Caco-2 (cell line): ENCODE measurements at regions not wholly inside any gene's neighbourhood (a gene's known extent, or its start where the extent isn't known, plus 50 kb on each side); places are given as distances from the start of the nearest gene placed in this dataset.

Source experiments
- BruUV-seq: library from RNA; stranded (reverse); fragments of 400-500 nt; replicated peaks from 2 replicates; lab custom pipeline; 2021; lab: Mats Ljungman, UMichigan
- CTCF ChIA-PET: fragments of 300-600 bp; sonication (Branson Sonifier 250); formaldehyde crosslinking; loops from one replicate; lab custom pipeline; 2022; ENCODE audit warnings: antibody characterized with exemption; lab: Charles Lee
- POLR2A ChIA-PET: fragments of 300-600 bp; sonication (Branson Sonifier 250); formaldehyde crosslinking; loops from one replicate; lab custom pipeline; 2022; ENCODE audit warnings: antibody characterized with exemption; lab: Charles Lee
- DNase-seq, 2 experiments: peaks; one replicate each; pipeline versions ENCODE4 v3.0.0 to v3.0.0-alpha.2; 2020 to 2022
- H3K27me3 ChIP-seq: replicated peaks from 2 replicates; pipeline ENCODE4 v1.6.0; 2011; ENCODE audit warnings: low read length; ENCODE audit not compliant: control insufficient read depth, insufficient read depth
- H3K36me3 ChIP-seq: 2 replicates; pipeline ENCODE4 v1.5.1; 2011; ENCODE audit warnings: low read length; ENCODE audit not compliant: control insufficient read depth, insufficient read depth
- H3K4me1 ChIP-seq: fragments of 250-450 bp; sonication (Bioruptor Pico); 2 replicates; pipeline ENCODE4 v1.5.1; 2020; ENCODE audit warnings: mild to moderate bottlenecking
- H3K4me3 ChIP-seq: 2 replicates; pipeline ENCODE4 v1.5.1; 2011; ENCODE audit warnings: low read depth, mild to moderate bottlenecking, control low read depth, low read length
- H3K9me3 ChIP-seq: fragments of 250-450 bp; sonication (Bioruptor Pico); 2 replicates; pipeline ENCODE4 v1.5.1; 2020; ENCODE audit warnings: mild to moderate bottlenecking, moderate library complexity
- H3K27ac Mint-ChIP-seq: one replicate; pipeline ENCODE4 v1.8.0; 2022; ENCODE audit warnings: mixed read lengths; ENCODE audit not compliant: unreplicated experiment
- H3K27me3 Mint-ChIP-seq: one replicate; pipeline ENCODE4 v1.8.0; 2022; ENCODE audit warnings: mixed read lengths; ENCODE audit not compliant: insufficient read depth, unreplicated experiment
- H3K36me3 Mint-ChIP-seq: one replicate; pipeline ENCODE4 v1.8.0; 2022; ENCODE audit warnings: mild to moderate bottlenecking, mixed read lengths; ENCODE audit not compliant: insufficient read depth, unreplicated experiment
- H3K4me1 Mint-ChIP-seq: one replicate; pipeline ENCODE4 v1.8.0; 2022; ENCODE audit warnings: low read depth, mixed read lengths; ENCODE audit not compliant: unreplicated experiment
- H3K4me3 Mint-ChIP-seq: one replicate; pipeline ENCODE4 v1.8.0; 2022; ENCODE audit warnings: mild to moderate bottlenecking, moderate library complexity, mixed read lengths; ENCODE audit not compliant: unreplicated experiment
- H3K9me3 Mint-ChIP-seq: one replicate; pipeline ENCODE4 v1.8.0; 2022; ENCODE audit warnings: mixed read lengths; ENCODE audit not compliant: unreplicated experiment
- intact Hi-C: fragments of 100-400 bp; cut with micrococcal nuclease; formaldehyde crosslinking; loops from one replicate; pipeline ENCODE4 v1.10.0; 2022; ENCODE audit not compliant: unreplicated experiment
- TF ChIP-seq, protein P1 (sequence below), 2 experiments: fragments of 200-600 bp in 1 of 2; IDR thresholded peaks; 1 replicate in 1 of 2; 2 replicates in 1 of 2; pipeline versions ENCODE4 v1.5.1 to v1.8.0; 2011 to 2022; ENCODE audit warnings: antibody characterized with exemption in 1 of 2, control low read depth in 1 of 2, inconsistent platforms in 1 of 2, low read depth in 1 of 2, low read length in 1 of 2, mild to moderate bottlenecking in 1 of 2, moderate library complexity in 1 of 2; ENCODE audit not compliant: insufficient read depth in 1 of 2, severe bottlenecking in 1 of 2, unreplicated experiment in 1 of 2

- ChIA-PET POLR2A (no interaction called here), CTCF (no interaction called here)
- Histone ChIP-seq H3K9me3 (no peaks in the 10 kb centered on the region), H3K4me3 (no peak overlapping the region), H3K36me3 (no peaks in the 10 kb centered on the region), H3K27me3 (no peaks in the 10 kb centered on the region), H3K4me1 (peaks cover 41% of the 10 kb centered on the region)
- Mint-ChIP-seq H3K4me1 (peaks cover 13% of the 10 kb centered on the region), H3K36me3 (no peaks in the 10 kb centered on the region), H3K27ac (no peak overlapping the region), H3K9me3 (no peaks in the 10 kb centered on the region), H3K27me3 (no peaks in the 10 kb centered on the region), H3K4me3 (no peak overlapping the region)
- intact Hi-C loops, result no loop called here
- TF ChIP-seq, protein P1, sequence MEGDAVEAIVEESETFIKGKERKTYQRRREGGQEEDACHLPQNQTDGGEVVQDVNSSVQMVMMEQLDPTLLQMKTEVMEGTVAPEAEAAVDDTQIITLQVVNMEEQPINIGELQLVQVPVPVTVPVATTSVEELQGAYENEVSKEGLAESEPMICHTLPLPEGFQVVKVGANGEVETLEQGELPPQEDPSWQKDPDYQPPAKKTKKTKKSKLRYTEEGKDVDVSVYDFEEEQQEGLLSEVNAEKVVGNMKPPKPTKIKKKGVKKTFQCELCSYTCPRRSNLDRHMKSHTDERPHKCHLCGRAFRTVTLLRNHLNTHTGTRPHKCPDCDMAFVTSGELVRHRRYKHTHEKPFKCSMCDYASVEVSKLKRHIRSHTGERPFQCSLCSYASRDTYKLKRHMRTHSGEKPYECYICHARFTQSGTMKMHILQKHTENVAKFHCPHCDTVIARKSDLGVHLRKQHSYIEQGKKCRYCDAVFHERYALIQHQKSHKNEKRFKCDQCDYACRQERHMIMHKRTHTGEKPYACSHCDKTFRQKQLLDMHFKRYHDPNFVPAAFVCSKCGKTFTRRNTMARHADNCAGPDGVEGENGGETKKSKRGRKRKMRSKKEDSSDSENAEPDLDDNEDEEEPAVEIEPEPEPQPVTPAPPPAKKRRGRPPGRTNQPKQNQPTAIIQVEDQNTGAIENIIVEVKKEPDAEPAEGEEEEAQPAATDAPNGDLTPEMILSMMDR (IDR thresholded peaks at IDR 0.05; ENCODE audit: insufficient read depth in 1 of 2, low read depth in 1 of 2, low read length in 1 of 2, severe bottlenecking in 1 of 2, unreplicated experiment in 1 of 2), result no peak
- no peak for DNase-seq
- BruUV-seq, result no TSS peak
Observed at GRCh38 chr5:39523821-39524220, 99.0 kb upstream of the DAB2 start.

DNA sequence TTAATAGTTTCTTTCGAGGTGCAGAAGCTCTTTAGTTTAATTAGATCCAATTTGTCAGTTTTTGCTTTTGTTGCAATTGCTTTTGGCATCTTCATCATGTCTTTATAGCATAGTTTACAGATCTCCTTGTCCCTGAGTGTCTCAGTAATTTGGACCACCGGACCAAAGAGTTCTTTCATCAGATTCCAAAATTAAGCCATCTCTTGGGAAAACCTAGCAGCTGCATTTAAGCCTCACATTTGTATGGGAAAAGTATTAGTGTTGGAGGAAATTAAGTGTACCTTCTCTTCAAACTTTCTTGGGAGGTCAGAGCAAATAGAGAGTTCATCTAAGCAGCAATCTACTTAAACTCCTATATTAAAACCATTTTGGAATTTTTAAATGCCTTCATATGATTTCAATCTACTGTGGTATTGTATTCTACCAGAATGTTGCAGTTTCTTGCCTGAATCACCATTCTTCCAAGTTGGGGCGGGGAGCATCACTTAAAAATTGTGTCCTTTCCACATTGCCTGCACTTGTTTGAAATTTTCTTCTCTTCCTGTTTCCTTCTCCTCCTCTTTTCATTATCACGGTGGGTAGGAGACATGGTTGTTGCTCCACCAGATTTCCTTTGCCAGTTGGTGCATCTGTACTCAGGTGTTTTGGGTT, 97.3 kb upstream of the DAB2 start:
- no peak overlapping the region for H3K27ac Mint-ChIP-seq
- H3K36me3 Mint-ChIP-seq, result no peaks in the 10 kb centered on the region
- H3K9me3 Mint-ChIP-seq, result no peaks in the 10 kb centered on the region
- TF ChIP-seq, protein P1 (IDR thresholded peaks at IDR 0.05; ENCODE audit: insufficient read depth in 1 of 2, low read depth in 1 of 2, low read length in 1 of 2, severe bottlenecking in 1 of 2, unreplicated experiment in 1 of 2), result no peak
- H3K27me3 Mint-ChIP-seq, result no peaks in the 10 kb centered on the region
- Histone ChIP-seq H3K36me3 (no peaks in the 10 kb centered on the region), H3K4me1 (peaks cover 46% of the 10 kb centered on the region), H3K27me3 (no peaks in the 10 kb centered on the region), H3K9me3 (no peaks in the 10 kb centered on the region), H3K4me3 (no peak overlapping the region)
- POLR2A ChIA-PET, result no interaction called here
- H3K4me3 Mint-ChIP-seq, result no peak overlapping the region
- CTCF ChIA-PET, result no interaction called here
- BruUV-seq, result no TSS peak
- DNase-seq, result no peak
- H3K4me1 Mint-ChIP-seq, result peaks cover 12% of the 10 kb centered on the region
- intact Hi-C loops, result no loop called here

DNA sequence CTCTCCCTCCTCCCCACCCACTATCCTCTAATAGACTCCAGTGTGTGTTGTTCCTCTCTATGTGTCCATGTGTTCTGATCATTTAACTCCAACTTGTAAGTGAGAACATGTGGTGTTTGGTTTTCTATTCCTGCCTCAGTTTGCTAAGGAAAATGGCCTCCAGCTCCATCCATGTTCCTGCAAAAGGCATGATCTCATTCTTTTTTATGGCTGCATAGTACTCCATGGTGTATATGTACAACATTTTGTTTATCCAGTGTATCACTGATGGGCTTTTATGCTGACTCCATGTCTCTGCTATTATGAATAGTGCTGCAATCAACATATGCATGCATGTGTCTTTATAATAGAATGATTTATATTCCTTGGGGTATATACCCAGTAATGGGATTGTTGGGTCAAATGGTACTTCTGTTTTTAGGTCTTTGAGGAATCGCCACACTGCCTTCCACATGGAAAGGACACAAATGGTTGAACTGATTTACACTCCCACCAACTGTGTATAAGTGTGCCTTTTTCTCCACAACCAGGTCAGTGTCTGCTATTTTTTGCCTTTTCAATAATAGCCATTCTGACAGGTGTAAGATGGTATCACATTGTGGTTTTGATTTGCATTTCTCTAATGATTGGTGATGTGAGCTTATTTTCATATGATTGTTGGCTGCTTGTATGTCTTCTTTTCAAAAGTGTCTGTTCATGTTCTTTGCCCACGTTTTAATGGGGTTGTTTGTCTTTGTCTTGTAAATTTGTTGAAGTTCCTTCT, 96.5 kb upstream of the DAB2 start:
- H3K4me1 Mint-ChIP-seq, result peaks cover 7% of the 10 kb centered on the region
- H3K36me3 ChIP-seq, result no peaks in the 10 kb centered on the region
- no peaks in the 10 kb centered on the region for H3K9me3 ChIP-seq
- BruUV-seq, result no TSS peak
- DNase-seq, result no peak
- intact Hi-C loops, result no loop called here
- H3K27me3 ChIP-seq, result no peaks in the 10 kb centered on the region
- no peak overlapping the region for H3K4me3 ChIP-seq
- H3K27ac Mint-ChIP-seq, result no peak overlapping the region
- no peaks in the 10 kb centered on the region for H3K9me3 Mint-ChIP-seq
- CTCF ChIA-PET, result no interaction called here
- H3K4me1 ChIP-seq, result peaks cover 42% of the 10 kb centered on the region
- no peak overlapping the region for H3K4me3 Mint-ChIP-seq
- no peaks in the 10 kb centered on the region for H3K27me3 Mint-ChIP-seq
- H3K36me3 Mint-ChIP-seq, result no peaks in the 10 kb centered on the region
- POLR2A ChIA-PET, result no interaction called here
- TF ChIP-seq, protein P1 (IDR thresholded peaks at IDR 0.05; ENCODE audit: insufficient read depth in 1 of 2, low read depth in 1 of 2, low read length in 1 of 2, severe bottlenecking in 1 of 2, unreplicated experiment in 1 of 2), result no peak
